K562 (cell line): ENCODE measurements at regions not wholly inside any gene's neighbourhood (a gene's known extent, or its start where the extent isn't known, plus 50 kb on each side); places are given as distances from the start of the nearest gene placed in this dataset.

ENCODE experiments used
- ATAC-seq: fragments of 200-7000 bp; cut with Tn5 transposase; 3 replicates; pipeline ENCODE4 v1.9.1; 2020; ENCODE audit warnings: moderate library complexity
- BruUV-seq: library from RNA; stranded (reverse); fragments of 400-500 nt; replicated peaks from 2 replicates; lab custom pipeline; 2021; lab: Mats Ljungman, UMichigan
- CTCF ChIA-PET: fragments of 300-600 bp; formaldehyde crosslinking; extraction: SDS; loops from one replicate; lab custom pipeline; 2021; ENCODE audit warnings: low intra/inter-chr PET ratio; lab: Yijun Ruan, JAX
- POLR2A ChIA-PET: fragments of 300-600, 350-650 bp; sonication (Branson Sonifier 250); formaldehyde crosslinking; extraction: SDS; loops from one replicate; lab custom pipeline; 2021; ENCODE audit warnings: antibody characterized with exemption, inconsistent platforms; lab: Yijun Ruan, JAX
- DNase-seq, 4 experiments: peaks; one replicate each; pipeline versions ENCODE4 v3.0.0 to v3.0.0-alpha.2; 2011 to 2018; ENCODE audit warnings: low spot score in 3 of 4, mixed read lengths in 3 of 4; ENCODE audit errors: extremely low read depth in 1 of 4
- FAIRE-seq: peaks from 2 replicates; lab custom pipeline; 2011; peaks lifted over from hg19 to GRCh38; lab: Jason Lieb, UNC
- H2AFZ ChIP-seq: 2 replicates; pipeline ENCODE4 v1.6.0; 2011; ENCODE audit warnings: low read depth, low read length, control low read depth, inconsistent platforms
- H3K27ac ChIP-seq: fragments of 200-600 bp; 3 replicates; pipeline ENCODE4 v1.8.0; 2011; ENCODE audit warnings: low read depth, mild to moderate bottlenecking, control low read depth, inconsistent platforms, low read length, moderate library complexity, mixed read lengths; ENCODE audit errors: extremely low read depth
- H3K27me3 ChIP-seq, 2 experiments: fragments of 300-600 bp in 1 of 2; 2 replicates in 1 of 2; 3 replicates in 1 of 2; pipeline versions ENCODE4 v1.6.0 to v1.8.0; 2011; ENCODE audit warnings: inconsistent platforms in 2 of 2, low read length in 2 of 2, mild to moderate bottlenecking in 1 of 2, mixed read lengths in 1 of 2, moderate library complexity in 1 of 2; ENCODE audit not compliant: control insufficient read depth in 2 of 2, insufficient read depth in 2 of 2
- H3K36me3 ChIP-seq: fragments of 300-600 bp; 3 replicates; pipeline ENCODE4 v1.8.0; 2011; ENCODE audit warnings: mild to moderate bottlenecking, low read length, inconsistent platforms; ENCODE audit not compliant: control insufficient read depth, insufficient read depth
- H3K4me1 ChIP-seq, 2 experiments: fragments of 200-600 bp in 1 of 2; replicated peaks in 1 of 2; 2 replicates in 1 of 2; 3 replicates in 1 of 2; pipeline versions ENCODE4 v1.5.1 to v1.8.0; 2011; ENCODE audit warnings: inconsistent platforms in 2 of 2, low read length in 2 of 2, mild to moderate bottlenecking in 1 of 2, mixed read lengths in 1 of 2, moderate library complexity in 1 of 2; ENCODE audit not compliant: control insufficient read depth in 2 of 2, insufficient read depth in 2 of 2
- H3K4me2 ChIP-seq: 2 replicates; pipeline ENCODE4 v1.6.1; 2011; ENCODE audit warnings: low read length, control low read depth, inconsistent platforms, mixed read lengths; ENCODE audit not compliant: insufficient read depth
- H3K4me3 ChIP-seq: fragments of 200-600 bp; sonication (generic), shearing (Covaris generic); 2 replicates; pipeline ENCODE4 v1.5.1; 2016; ENCODE audit warnings: control low read depth, inconsistent platforms
- H3K79me2 ChIP-seq: fragments of 200-600 bp; 3 replicates; pipeline ENCODE4 v1.8.0; 2011; ENCODE audit warnings: low read length, inconsistent platforms; ENCODE audit not compliant: control insufficient read depth, insufficient read depth
- H3K9ac ChIP-seq, 2 experiments: 2 replicates each; pipeline versions ENCODE4 v1.6.0 to v1.6.1; 2011; ENCODE audit warnings: low read depth in 2 of 2, low read length in 2 of 2, control low read depth in 1 of 2, inconsistent platforms in 1 of 2, mild to moderate bottlenecking in 1 of 2, mixed read lengths in 1 of 2; ENCODE audit not compliant: insufficient read depth in 1 of 2
- H3K9me1 ChIP-seq: one replicate; pipeline ENCODE4 v1.6.0; 2011; ENCODE audit warnings: inconsistent platforms, mild to moderate bottlenecking, low read length, moderate library complexity; ENCODE audit not compliant: control insufficient read depth, insufficient read depth
- H3K9me3 ChIP-seq: replicated peaks from 2 replicates; pipeline ENCODE4 v1.5.1; 2011; ENCODE audit warnings: low read depth, low read length, inconsistent platforms; ENCODE audit not compliant: control insufficient read depth, insufficient read depth
- H4K20me1 ChIP-seq: replicated peaks from 2 replicates; pipeline ENCODE4 v1.6.1; 2011; ENCODE audit warnings: low read length, inconsistent platforms, mixed read lengths; ENCODE audit not compliant: control insufficient read depth, insufficient read depth
- CEBPB ChIP-seq: fragments of 450-650 bp; IDR thresholded peaks from 2 replicates; pipeline ENCODE4 v1.6.1; 2016; ENCODE audit warnings: missing genetic modification characterization, missing compliant biosample characterization
- CHD4 ChIP-seq: fragments of 200-600 bp; sonication (generic); IDR thresholded peaks from 3 replicates; pipeline ENCODE4 v1.6.1; 2012; ENCODE audit warnings: low read depth, mild to moderate bottlenecking, mixed read lengths, low read length, inconsistent platforms; ENCODE audit not compliant: insufficient read depth, insufficient replicate concordance, poor library complexity, severe bottlenecking
- ESRRA ChIP-seq: fragments of 450-650 bp; IDR thresholded peaks from 2 replicates; pipeline ENCODE4 v1.6.1; 2014; ENCODE audit warnings: low read depth, mild to moderate bottlenecking, moderate library complexity, borderline replicate concordance
- GATA2 ChIP-seq: sonication (generic); formaldehyde crosslinking; IDR thresholded peaks from 2 replicates; pipeline ENCODE4 v1.4.0; 2020; ENCODE audit warnings: mild to moderate bottlenecking, missing genetic modification reagents
- JUN ChIP-seq, 2 experiments: sonication (generic) in 1 of 2; formaldehyde crosslinking in 1 of 2; IDR thresholded peaks; 2 replicates each; pipeline versions ENCODE4 v1.6.1 to v1.8.0; 2012 to 2022; ENCODE audit warnings: borderline replicate concordance in 2 of 2, mild to moderate bottlenecking in 2 of 2, improper control_type of control experiment in 1 of 2, low read depth in 1 of 2, low read length in 1 of 2, missing genetic modification reagents in 1 of 2
- KDM1A ChIP-seq, 2 experiments: fragments of 450-650 bp; IDR thresholded peaks; 2 replicates each; pipeline ENCODE4 v1.6.1; 2016; ENCODE audit warnings: mild to moderate bottlenecking in 2 of 2
- MEF2A ChIP-seq: IDR thresholded peaks from 2 replicates; pipeline ENCODE4 v1.6.1; 2011; ENCODE audit warnings: low read depth, mild to moderate bottlenecking, low read length, moderate library complexity; ENCODE audit not compliant: control insufficient read depth
- SRSF3 ChIP-seq: fragments of 200-400 bp; formaldehyde crosslinking; IDR thresholded peaks from 2 replicates; pipeline ENCODE4 v1.6.1; 2016; ENCODE audit warnings: mild to moderate bottlenecking, low read length, moderate library complexity; ENCODE audit not compliant: insufficient read depth
- ZC3H11A ChIP-seq: IDR thresholded peaks from 2 replicates; pipeline ENCODE4 v1.6.1; 2012; ENCODE audit warnings: low read depth, low read length, improper control_type of control experiment
- ZKSCAN8 ChIP-seq: fragments of 200-800 bp; sonication (Bioruptor generic); IDR thresholded peaks from 2 replicates; pipeline ENCODE4 v1.6.1; 2016; ENCODE audit warnings: missing genetic modification characterization, missing compliant biosample characterization
- ZNF197 ChIP-seq: fragments of 200-800 bp; sonication (Bioruptor generic); IDR thresholded peaks from 2 replicates; pipeline ENCODE4 v1.6.1; 2016; ENCODE audit warnings: low read depth, missing genetic modification characterization, missing compliant biosample characterization
- ZNF217 ChIP-seq: sonication (generic); formaldehyde crosslinking; IDR thresholded peaks from 2 replicates; pipeline ENCODE4 v1.8.0; 2022; ENCODE audit warnings: mild to moderate bottlenecking, missing genetic modification reagents
- ZNF41 ChIP-seq: fragments of 250-450 bp; sonication (Bioruptor Pico); conservative IDR thresholded peaks from 2 replicates; pipeline ENCODE4 v1.4.0; 2020; ENCODE audit warnings: mild to moderate bottlenecking
- ZNF445 ChIP-seq: fragments of 250-450 bp; sonication (Bioruptor Pico); IDR thresholded peaks from 2 replicates; pipeline ENCODE4 v1.4.0; 2020; ENCODE audit warnings: low read depth, mild to moderate bottlenecking, moderate library complexity
- ZNF696 ChIP-seq: fragments of 250-450 bp; sonication (Bioruptor Pico); conservative IDR thresholded peaks from 2 replicates; pipeline ENCODE4 v1.4.0; 2020; ENCODE audit warnings: mild to moderate bottlenecking, moderate library complexity
- WGBS: fragments of 100-300 bp; shearing (Covaris generic); methylation state at CpG from one replicate; pipeline ENCODE4 v1.1.6; 2016; ENCODE audit warnings: low coverage, mixed read lengths; ENCODE audit not compliant: insufficient coverage; ENCODE audit errors: missing lambda C conversion rate; 5-methylcytosine and 5-hydroxymethylcytosine counted together
- in situ Hi-C: fragments of 300-500 bp; cut with MboI; formaldehyde crosslinking; loops from 4 replicates; pipeline ENCODE4 v1.15.0; 2018; ENCODE audit warnings: inconsistent platforms, mixed read lengths
- intact Hi-C: fragments of 100-400 bp; cut with micrococcal nuclease; formaldehyde crosslinking; loops from 2 replicates; pipeline ENCODE4 v1.14.2; 2022
- TF ChIP-seq, protein P1 (sequence below), 2 experiments: fragments of 450-650 bp; conservative IDR thresholded peaks; 2 replicates each; pipeline ENCODE4 v1.6.1; 2017; ENCODE audit warnings: mild to moderate bottlenecking in 2 of 2, moderate library complexity in 2 of 2

DNA sequence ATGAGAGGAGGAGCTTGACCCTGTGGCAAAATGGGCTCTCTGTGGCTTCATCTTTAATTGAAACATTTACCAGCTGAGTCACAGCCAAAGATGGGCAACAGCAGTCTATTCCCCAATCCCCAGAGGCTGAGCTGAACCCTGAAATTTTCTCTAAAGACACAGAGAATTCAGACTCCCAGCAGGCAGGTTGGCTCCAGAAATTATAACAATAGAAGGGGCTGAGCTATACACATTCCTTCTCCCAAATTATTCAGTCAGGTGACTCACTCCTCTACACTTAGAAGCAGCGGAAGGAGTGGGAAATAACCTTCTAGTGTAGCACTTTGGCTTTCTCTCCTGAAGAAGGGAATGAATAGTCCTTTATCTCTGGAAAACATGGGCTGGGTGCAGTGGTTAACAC lies 264.3 kb upstream of the ARHGEF26 start:
- CTCF ChIA-PET = no interaction called here
- H3K4me1 ChIP-seq = no peaks in the 10 kb centered on the region
- TF ChIP-seq SRSF3 = no peak
- no peak for TF ChIP-seq CEBPB (tag)
- TF ChIP-seq, all 486 proteins: peak for 0
- Histone ChIP-seq H3K4me3 (no peak overlapping the region), H3K9me1 (no peaks in the 10 kb centered on the region), H3K27ac (no peak overlapping the region), H3K36me3 (no peaks in the 10 kb centered on the region), H3K9me3 (no peaks in the 10 kb centered on the region), H3K27me3 (no peaks in the 10 kb centered on the region), H4K20me1 (no peaks in the 10 kb centered on the region), H2AFZ (no peak overlapping the region), H3K79me2 (no peaks in the 10 kb centered on the region), H3K4me2 (no peak overlapping the region), H3K9ac (no peak overlapping the region)
- 0% methylated on average over 1 of the region's 1 CpG for WGBS
- FAIRE-seq (no peak), DNase-seq (no peak), ATAC-seq (no peak)
- POLR2A ChIA-PET = no interaction called here
- intact Hi-C loops = no loop called here
- in situ Hi-C loops = no loop called here
- no TSS peak for BruUV-seq

DNA sequence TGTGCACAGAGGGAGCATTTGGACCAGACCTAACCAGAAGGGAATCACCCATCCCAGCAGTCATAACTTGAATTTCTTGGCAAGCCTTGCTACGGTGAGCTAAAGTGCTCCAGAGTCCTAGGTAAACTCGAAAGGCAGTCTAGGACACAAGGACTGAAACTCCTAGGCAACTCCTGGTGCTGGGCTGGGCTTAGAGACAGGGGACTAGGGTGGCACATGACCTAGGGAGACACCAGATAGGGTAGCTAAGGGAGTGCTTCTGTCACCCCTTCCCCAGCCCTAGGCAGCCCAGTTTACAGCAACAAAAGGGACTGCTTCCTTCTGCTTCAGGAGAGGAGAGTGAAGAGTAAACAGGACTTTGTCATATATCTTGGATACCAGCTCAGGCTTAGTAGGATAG lies 256.4 kb upstream of the ARHGEF26 start:
- WGBS = 4% methylated on average over 2 of the region's 2 CpGs
- H2AFZ ChIP-seq = no peak overlapping the region
- TF ChIP-seq JUN (IDR thresholded peaks at IDR 0.05; ENCODE audit: borderline replicate concordance, low read depth, low read length) (no peak), JUN (CRISPR knock-in tag; IDR thresholded peaks at IDR 0.05; ENCODE audit: borderline replicate concordance) (no peak), ZC3H11A (no peak), MEF2A (no peak), ZNF217 (CRISPR knock-in tag) (no peak), ZNF41 (CRISPR knock-in tag) (no peak), ESRRA (no peak), ZNF445 (CRISPR knock-in tag) (no peak), ZNF696 (CRISPR knock-in tag) (no peak), GATA2 (CRISPR knock-in tag) (no peak), CHD4 (no peak), ZKSCAN8 (CRISPR knock-in tag) (no peak), KDM1A (IDR thresholded peaks at IDR 0.05) (no peak), ZNF197 (CRISPR knock-in tag) (no peak)
- TF ChIP-seq, protein P1, sequence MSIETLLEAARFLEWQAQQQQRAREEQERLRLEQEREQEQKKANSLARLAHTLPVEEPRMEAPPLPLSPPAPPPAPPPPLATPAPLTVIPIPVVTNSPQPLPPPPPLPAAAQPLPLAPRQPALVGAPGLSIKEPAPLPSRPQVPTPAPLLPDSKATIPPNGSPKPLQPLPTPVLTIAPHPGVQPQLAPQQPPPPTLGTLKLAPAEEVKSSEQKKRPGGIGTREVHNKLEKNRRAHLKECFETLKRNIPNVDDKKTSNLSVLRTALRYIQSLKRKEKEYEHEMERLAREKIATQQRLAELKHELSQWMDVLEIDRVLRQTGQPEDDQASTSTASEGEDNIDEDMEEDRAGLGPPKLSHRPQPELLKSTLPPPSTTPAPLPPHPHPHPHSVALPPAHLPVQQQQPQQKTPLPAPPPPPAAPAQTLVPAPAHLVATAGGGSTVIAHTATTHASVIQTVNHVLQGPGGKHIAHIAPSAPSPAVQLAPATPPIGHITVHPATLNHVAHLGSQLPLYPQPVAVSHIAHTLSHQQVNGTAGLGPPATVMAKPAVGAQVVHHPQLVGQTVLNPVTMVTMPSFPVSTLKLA (conservative IDR thresholded peaks at IDR 0.05) = no peak

More for the DNA sequence above, 256.4 kb upstream of the ARHGEF26 start:
- Histone ChIP-seq H3K4me1 (no peaks in the 10 kb centered on the region), H3K9me1 (no peaks in the 10 kb centered on the region), H3K36me3 (no peaks in the 10 kb centered on the region), H3K79me2 (no peaks in the 10 kb centered on the region), H3K27ac (no peak overlapping the region), H3K27me3 (no peaks in the 10 kb centered on the region), H3K4me3 (no peak overlapping the region), H3K9ac (no peak overlapping the region), H3K4me2 (no peak overlapping the region), H4K20me1 (no peaks in the 10 kb centered on the region), H3K9me3 (no peaks in the 10 kb centered on the region)
- intact Hi-C loops = no loop called here
- no peak for ATAC-seq
- ChIA-PET CTCF (no interaction called here), POLR2A (no interaction called here)
- BruUV-seq = no TSS peak
- no peak for FAIRE-seq
- in situ Hi-C loops = no loop called here
- DNase-seq = no peak
